Panc1 (cell line): ENCODE measurements at regions not wholly inside any gene's neighbourhood (a gene's known extent, or its start where the extent isn't known, plus 50 kb on each side); places are given as distances from the start of the nearest gene placed in this dataset.

Source experiments
- ATAC-seq: fragments of 200-7000 bp; cut with Tn5 transposase; 2 replicates; pipeline ENCODE4 v1.9.1; 2020; ENCODE audit warnings: mild to moderate bottlenecking, moderate library complexity
- BruUV-seq: library from RNA; stranded (reverse); fragments of 400-500 nt; replicated peaks from 2 replicates; lab custom pipeline; 2021; lab: Mats Ljungman, UMichigan
- CTCF ChIA-PET: fragments of 300-600 bp; sonication (Branson Sonifier 250); formaldehyde crosslinking; loops from one replicate; lab custom pipeline; 2022; ENCODE audit warnings: antibody characterized with exemption; lab: Charles Lee
- POLR2A ChIA-PET: fragments of 300-600 bp; sonication (Branson Sonifier 250); formaldehyde crosslinking; loops from one replicate; lab custom pipeline; 2022; ENCODE audit warnings: antibody characterized with exemption; lab: Charles Lee
- DNase-seq: peaks from one replicate; pipeline ENCODE4 v3.0.0-alpha.2; 2010; ENCODE audit warnings: low read depth, low spot score
- H3K27ac ChIP-seq: 2 replicates; pipeline ENCODE4 v1.5.1; 2011; ENCODE audit warnings: mild to moderate bottlenecking, low read length, inconsistent platforms
- H3K27me3 ChIP-seq: fragments of 200-500 bp; sonication (Bioruptor generic); 2 replicates; pipeline ENCODE4 v1.6.0; 2014; ENCODE audit warnings: low read length, inconsistent platforms; ENCODE audit not compliant: control insufficient read depth, insufficient read depth
- H3K36me3 ChIP-seq: fragments of 200-500 bp; sonication (Bioruptor generic); 2 replicates; pipeline ENCODE4 v1.5.1; 2014; ENCODE audit warnings: inconsistent platforms, mild to moderate bottlenecking, low read length, moderate library complexity; ENCODE audit not compliant: control insufficient read depth, insufficient read depth
- H3K4me1 ChIP-seq: 2 replicates; pipeline ENCODE4 v1.5.1; 2011; ENCODE audit warnings: inconsistent platforms, mild to moderate bottlenecking, low read length, moderate library complexity; ENCODE audit not compliant: control insufficient read depth, insufficient read depth
- H3K4me3 ChIP-seq, 2 experiments: 2 replicates each; pipeline ENCODE4 v1.5.1; 2011 to 2012; ENCODE audit warnings: low read depth in 2 of 2, low read length in 2 of 2, mild to moderate bottlenecking in 2 of 2, inconsistent platforms in 1 of 2, moderate library complexity in 1 of 2
- H3K9me3 ChIP-seq: fragments of 200-500 bp; sonication (Bioruptor generic); 2 replicates; pipeline ENCODE4 v1.5.1; 2014; ENCODE audit warnings: low read depth, mild to moderate bottlenecking, inconsistent platforms, low read length, moderate library complexity; ENCODE audit not compliant: control insufficient read depth, insufficient read depth
- CTCF ChIP-seq: fragments of 450-650 bp; IDR thresholded peaks from 2 replicates; pipeline ENCODE4 v1.5.1; 2017; ENCODE audit warnings: mild to moderate bottlenecking
- POLR2AphosphoS5 ChIP-seq: IDR thresholded peaks from 2 replicates; pipeline ENCODE4 v1.6.1; 2012; ENCODE audit warnings: mild to moderate bottlenecking, low read depth, low read length, moderate library complexity
- SIN3A ChIP-seq: IDR thresholded peaks from 2 replicates; pipeline ENCODE4 v1.6.1; 2012; ENCODE audit warnings: low read depth, mild to moderate bottlenecking, low read length, moderate library complexity, borderline replicate concordance; ENCODE audit not compliant: insufficient read depth
- TCF7L2 ChIP-seq: IDR thresholded peaks from 2 replicates; pipeline ENCODE4 v1.6.1; 2011; ENCODE audit warnings: mild to moderate bottlenecking, low read depth, low read length, inconsistent platforms
- in situ Hi-C: cut with HindIII; loops from 2 replicates; pipeline ENCODE4 v1.10.0; 2016; ENCODE audit warnings: low sequenced_read_pairs, low pct_unique_long_range_greater_than_20kb
- intact Hi-C: fragments of 100-400 bp; cut with micrococcal nuclease; formaldehyde crosslinking; loops from one replicate; pipeline ENCODE4 v1.10.0; 2022; ENCODE audit not compliant: unreplicated experiment
- TF ChIP-seq, protein P1 (sequence below), 2 experiments: IDR thresholded peaks; 2 replicates each; pipeline ENCODE4 v1.6.1; 2011 to 2012; ENCODE audit warnings: low read depth in 2 of 2, control low read depth in 1 of 2, low read length in 1 of 2, mild to moderate bottlenecking in 1 of 2, moderate library complexity in 1 of 2; ENCODE audit not compliant: insufficient read depth in 1 of 2

DNA sequence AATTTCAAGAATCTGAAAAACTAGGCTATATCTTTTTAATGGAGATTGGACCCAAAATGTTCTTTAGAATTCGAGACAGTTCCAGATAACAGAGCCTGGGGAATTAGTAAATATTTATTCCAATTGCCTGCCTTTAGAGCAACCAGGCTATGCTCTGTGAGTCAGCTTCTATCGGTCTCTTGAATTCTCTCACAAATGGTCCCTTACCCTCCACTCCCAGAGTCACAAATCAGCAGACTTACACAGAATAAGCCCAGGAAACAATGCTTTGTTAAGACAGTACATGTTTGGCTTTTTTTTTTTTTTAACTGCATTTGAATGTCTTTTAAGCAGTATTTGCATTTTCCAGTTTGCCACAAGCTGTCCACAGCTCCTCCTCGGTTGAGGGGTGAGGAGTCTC is 460.7 kb upstream of the CBLB start:
- no peaks in the 10 kb centered on the region for H3K27me3 ChIP-seq
- no TSS peak for BruUV-seq
- H3K9me3 ChIP-seq = no peaks in the 10 kb centered on the region
- ChIA-PET CTCF (interaction anchor here (0.6 kb wide), 1 partner anchor 40 kb away, joined by 3 read pairs; no protein-coding TSS in a partner anchor), POLR2A (no interaction called here)
- DNase-seq (no peak), ATAC-seq (no peak)
- no peaks in the 10 kb centered on the region for H3K4me1 ChIP-seq
- TF ChIP-seq TCF7L2 (no peak), CTCF (no peak), SIN3A (no peak), POLR2AphosphoS5 (no peak)
- TF ChIP-seq, protein P1, sequence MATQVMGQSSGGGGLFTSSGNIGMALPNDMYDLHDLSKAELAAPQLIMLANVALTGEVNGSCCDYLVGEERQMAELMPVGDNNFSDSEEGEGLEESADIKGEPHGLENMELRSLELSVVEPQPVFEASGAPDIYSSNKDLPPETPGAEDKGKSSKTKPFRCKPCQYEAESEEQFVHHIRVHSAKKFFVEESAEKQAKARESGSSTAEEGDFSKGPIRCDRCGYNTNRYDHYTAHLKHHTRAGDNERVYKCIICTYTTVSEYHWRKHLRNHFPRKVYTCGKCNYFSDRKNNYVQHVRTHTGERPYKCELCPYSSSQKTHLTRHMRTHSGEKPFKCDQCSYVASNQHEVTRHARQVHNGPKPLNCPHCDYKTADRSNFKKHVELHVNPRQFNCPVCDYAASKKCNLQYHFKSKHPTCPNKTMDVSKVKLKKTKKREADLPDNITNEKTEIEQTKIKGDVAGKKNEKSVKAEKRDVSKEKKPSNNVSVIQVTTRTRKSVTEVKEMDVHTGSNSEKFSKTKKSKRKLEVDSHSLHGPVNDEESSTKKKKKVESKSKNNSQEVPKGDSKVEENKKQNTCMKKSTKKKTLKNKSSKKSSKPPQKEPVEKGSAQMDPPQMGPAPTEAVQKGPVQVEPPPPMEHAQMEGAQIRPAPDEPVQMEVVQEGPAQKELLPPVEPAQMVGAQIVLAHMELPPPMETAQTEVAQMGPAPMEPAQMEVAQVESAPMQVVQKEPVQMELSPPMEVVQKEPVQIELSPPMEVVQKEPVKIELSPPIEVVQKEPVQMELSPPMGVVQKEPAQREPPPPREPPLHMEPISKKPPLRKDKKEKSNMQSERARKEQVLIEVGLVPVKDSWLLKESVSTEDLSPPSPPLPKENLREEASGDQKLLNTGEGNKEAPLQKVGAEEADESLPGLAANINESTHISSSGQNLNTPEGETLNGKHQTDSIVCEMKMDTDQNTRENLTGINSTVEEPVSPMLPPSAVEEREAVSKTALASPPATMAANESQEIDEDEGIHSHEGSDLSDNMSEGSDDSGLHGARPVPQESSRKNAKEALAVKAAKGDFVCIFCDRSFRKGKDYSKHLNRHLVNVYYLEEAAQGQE (IDR thresholded peaks at IDR 0.05; ENCODE audit: insufficient read depth in 1 of 2, low read depth in 2 of 2, low read length in 1 of 2) = no peak
- H3K27ac ChIP-seq = no peak overlapping the region
- no peak overlapping the region for H3K4me3 ChIP-seq
- no peaks in the 10 kb centered on the region for H3K36me3 ChIP-seq
- intact Hi-C loops (no loop called here), in situ Hi-C loops (no loop called here)

DNA sequence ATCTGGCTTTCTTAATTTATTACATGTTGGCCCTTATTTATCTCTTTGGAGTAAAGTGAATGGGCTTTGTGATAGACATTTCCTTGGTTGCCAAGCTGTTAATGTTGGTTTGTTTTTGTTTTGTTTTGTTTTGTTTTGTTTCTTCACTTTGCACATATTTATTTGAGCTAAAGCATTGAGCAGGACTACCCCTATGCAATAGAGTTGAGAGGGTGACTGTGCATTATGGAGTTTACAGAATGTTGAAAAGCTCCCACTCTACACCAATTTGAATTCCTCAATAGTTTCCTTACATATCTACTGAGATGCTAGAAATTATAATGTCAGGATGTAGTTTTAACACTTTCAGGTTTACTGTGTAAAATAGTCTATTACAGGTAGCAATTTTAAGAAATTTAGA is 462.8 kb upstream of the CBLB start:
- DNase-seq (no peak), ATAC-seq (no peak)
- Histone ChIP-seq H3K9me3 (no peaks in the 10 kb centered on the region), H3K27me3 (no peaks in the 10 kb centered on the region), H3K4me3 (no peak overlapping the region), H3K4me1 (no peaks in the 10 kb centered on the region), H3K27ac (no peak overlapping the region), H3K36me3 (no peaks in the 10 kb centered on the region)
- ChIA-PET POLR2A (no interaction called here), CTCF (no interaction called here)
- BruUV-seq = no TSS peak
- TF ChIP-seq TCF7L2 (no peak), SIN3A (no peak)
- TF ChIP-seq, protein P1 (IDR thresholded peaks at IDR 0.05; ENCODE audit: insufficient read depth in 1 of 2, low read depth in 2 of 2, low read length in 1 of 2) = no peak
- in situ Hi-C loops = no loop called here
- intact Hi-C loops = no loop called here
